ENCODE measurements at regions not wholly inside any gene's neighbourhood (a gene's known extent, or its start where the extent isn't known, plus 50 kb on each side); places are given as distances from the start of the nearest gene placed in this dataset.

DNA sequence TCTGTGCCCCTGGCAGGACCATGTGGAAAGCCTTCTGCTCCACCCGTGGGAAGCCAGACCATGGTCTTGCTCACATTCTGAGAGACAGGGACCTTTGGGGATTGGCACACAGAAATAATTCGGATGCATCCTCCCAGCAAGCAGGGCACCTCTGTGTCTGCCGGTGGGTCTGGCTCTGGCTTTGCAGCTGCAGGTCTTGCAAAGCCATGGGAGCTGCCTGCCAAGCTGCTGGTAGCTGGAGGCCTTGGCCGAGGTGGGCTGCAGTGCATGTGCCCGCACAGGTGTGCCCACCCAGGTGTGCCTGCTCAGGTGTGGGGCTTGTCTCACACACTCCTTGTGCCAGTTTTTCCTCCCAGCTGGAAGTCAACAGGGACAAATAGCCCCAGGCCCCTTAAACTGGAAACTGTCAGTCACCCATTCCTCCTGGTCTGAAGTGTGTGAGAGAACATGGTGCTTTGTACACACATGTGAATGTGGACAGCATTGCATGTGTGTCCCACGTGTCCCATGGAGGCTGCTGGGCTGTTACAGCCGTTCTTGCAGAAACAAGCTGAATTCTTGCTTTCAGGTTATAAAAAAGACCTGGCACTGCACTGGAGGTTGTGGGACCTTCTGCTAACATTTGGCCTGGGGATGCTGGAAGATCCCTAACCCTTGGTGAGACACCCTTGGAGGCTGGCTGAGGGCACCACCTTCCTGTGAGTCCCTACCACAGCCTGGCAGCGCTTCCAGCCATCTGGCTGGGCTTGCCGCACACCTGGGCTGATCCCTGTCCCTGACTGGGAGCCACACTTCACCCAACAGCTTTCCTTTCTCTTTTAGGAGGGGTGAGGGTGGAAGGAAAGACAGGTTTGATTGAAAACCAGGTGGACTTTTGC, 54.9 kb upstream of the SMOC2 start:
- no peak overlapping the region for H3K4me3 Mint-ChIP-seq
- H3K9me3 Mint-ChIP-seq = peaks cover 70% of the 10 kb centered on the region
- H3K4me1 Mint-ChIP-seq (ENCODE audit: low read depth) = no peaks in the 10 kb centered on the region
- H3K27ac Mint-ChIP-seq = no peak overlapping the region
- H3K27me3 Mint-ChIP-seq (ENCODE audit: insufficient read depth) = peaks cover 3% of the 10 kb centered on the region; the same call in 1 of the 2 replicates
- TF ChIP-seq, protein P1, sequence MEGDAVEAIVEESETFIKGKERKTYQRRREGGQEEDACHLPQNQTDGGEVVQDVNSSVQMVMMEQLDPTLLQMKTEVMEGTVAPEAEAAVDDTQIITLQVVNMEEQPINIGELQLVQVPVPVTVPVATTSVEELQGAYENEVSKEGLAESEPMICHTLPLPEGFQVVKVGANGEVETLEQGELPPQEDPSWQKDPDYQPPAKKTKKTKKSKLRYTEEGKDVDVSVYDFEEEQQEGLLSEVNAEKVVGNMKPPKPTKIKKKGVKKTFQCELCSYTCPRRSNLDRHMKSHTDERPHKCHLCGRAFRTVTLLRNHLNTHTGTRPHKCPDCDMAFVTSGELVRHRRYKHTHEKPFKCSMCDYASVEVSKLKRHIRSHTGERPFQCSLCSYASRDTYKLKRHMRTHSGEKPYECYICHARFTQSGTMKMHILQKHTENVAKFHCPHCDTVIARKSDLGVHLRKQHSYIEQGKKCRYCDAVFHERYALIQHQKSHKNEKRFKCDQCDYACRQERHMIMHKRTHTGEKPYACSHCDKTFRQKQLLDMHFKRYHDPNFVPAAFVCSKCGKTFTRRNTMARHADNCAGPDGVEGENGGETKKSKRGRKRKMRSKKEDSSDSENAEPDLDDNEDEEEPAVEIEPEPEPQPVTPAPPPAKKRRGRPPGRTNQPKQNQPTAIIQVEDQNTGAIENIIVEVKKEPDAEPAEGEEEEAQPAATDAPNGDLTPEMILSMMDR (IDR thresholded peaks at IDR 0.05) = no peak
- H3K36me3 Mint-ChIP-seq (ENCODE audit: low read depth) = peaks cover 4% of the 10 kb centered on the region; the same call in 1 of the 2 replicates
- no peak for DNase-seq

GRCh38 chr6:168386973-168387372, 54.0 kb upstream of the SMOC2 start:
- Mint-ChIP-seq H3K27me3 (ENCODE audit: insufficient read depth) (peaks cover 3% of the 10 kb centered on the region; the same call in 1 of the 2 replicates), H3K4me3 (no peak overlapping the region), H3K4me1 (ENCODE audit: low read depth) (no peaks in the 10 kb centered on the region), H3K9me3 (peaks cover 62% of the 10 kb centered on the region), H3K27ac (no peak overlapping the region), H3K36me3 (ENCODE audit: low read depth) (peaks cover 4% of the 10 kb centered on the region; the same call in 1 of the 2 replicates)
- TF ChIP-seq, protein P1 (IDR thresholded peaks at IDR 0.05) = no peak
- DNase-seq = no peak

DNA sequence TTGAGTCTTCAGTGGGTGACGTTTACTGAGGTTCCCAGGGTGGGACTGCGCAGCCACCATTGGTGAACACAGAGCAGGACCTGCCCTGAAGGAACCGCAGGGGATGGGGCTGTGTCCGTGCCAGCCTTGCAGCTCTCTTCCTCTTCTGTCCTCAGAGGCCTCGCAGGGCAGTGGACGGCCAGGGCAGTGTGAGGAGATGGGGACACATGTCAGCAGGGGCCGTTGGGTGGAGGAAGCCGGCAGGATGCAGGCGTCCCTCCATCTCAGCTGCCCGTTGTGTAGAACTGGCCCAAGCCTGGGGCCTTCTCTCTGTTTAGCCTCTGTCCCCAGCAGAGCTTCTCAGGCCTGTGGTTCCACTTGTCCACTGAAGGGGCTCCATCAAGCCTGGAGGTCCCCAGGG, 53.6 kb upstream of the SMOC2 start:
- Mint-ChIP-seq H3K27ac (no peak overlapping the region), H3K27me3 (ENCODE audit: insufficient read depth) (peaks cover 4% of the 10 kb centered on the region), H3K4me3 (no peak overlapping the region), H3K9me3 (peaks cover 62% of the 10 kb centered on the region), H3K36me3 (ENCODE audit: low read depth) (peaks cover 4% of the 10 kb centered on the region; the same call in 1 of the 2 replicates), H3K4me1 (ENCODE audit: low read depth) (no peaks in the 10 kb centered on the region)
- TF ChIP-seq, protein P1 (IDR thresholded peaks at IDR 0.05) = no peak
- DNase-seq = no peak

GRCh38 chr6:168387911-168388310, 53.1 kb upstream of the SMOC2 start:
- DNase-seq = no peak
- peaks cover 62% of the 10 kb centered on the region for H3K9me3 Mint-ChIP-seq
- H3K27ac Mint-ChIP-seq = no peak overlapping the region
- H3K36me3 Mint-ChIP-seq (ENCODE audit: low read depth) = peaks cover 4% of the 10 kb centered on the region; the same call in 1 of the 2 replicates
- H3K27me3 Mint-ChIP-seq (ENCODE audit: insufficient read depth) = peaks cover 5% of the 10 kb centered on the region
- no peak overlapping the region for H3K4me3 Mint-ChIP-seq
- TF ChIP-seq, protein P1 (IDR thresholded peaks at IDR 0.05) = no peak
- no peaks in the 10 kb centered on the region for H3K4me1 Mint-ChIP-seq (ENCODE audit: low read depth)

GRCh38 chr6:168388641-168389633, 52.0 kb upstream of the SMOC2 start:
- Mint-ChIP-seq H3K4me3 (no peak overlapping the region), H3K36me3 (ENCODE audit: low read depth) (peaks cover 4% of the 10 kb centered on the region; the same call in 1 of the 2 replicates), H3K4me1 (ENCODE audit: low read depth) (no peaks in the 10 kb centered on the region), H3K27me3 (ENCODE audit: insufficient read depth) (peaks cover 5% of the 10 kb centered on the region), H3K9me3 (peaks cover 55% of the 10 kb centered on the region), H3K27ac (no peak overlapping the region)
- no peak for DNase-seq
- TF ChIP-seq, protein P1 (IDR thresholded peaks at IDR 0.05) = no peak
